MCF 10A (cell line): ENCODE measurements at regions not wholly inside any gene's neighbourhood (a gene's known extent, or its start where the extent isn't known, plus 50 kb on each side); places are given as distances from the start of the nearest gene placed in this dataset.

Experiments used
- BruUV-seq: library from RNA; stranded (reverse); fragments of 400-500 nt; replicated peaks from 2 replicates; lab custom pipeline; 2021; lab: Mats Ljungman, UMichigan
- CTCF ChIA-PET: fragments of 300-600 bp; sonication (Branson Sonifier 250); formaldehyde crosslinking; extraction: SDS; loops from one replicate; lab custom pipeline; 2021; ENCODE audit warnings: antibody characterized with exemption, inconsistent platforms; lab: Yijun Ruan, JAX
- POLR2A ChIA-PET: fragments of 300-600, 350-650 bp; sonication (Branson Sonifier 250); formaldehyde crosslinking; extraction: SDS; loops from one replicate; lab custom pipeline; 2020; ENCODE audit warnings: antibody characterized with exemption, inconsistent platforms; lab: Yijun Ruan, JAX
- DNase-seq: peaks from one replicate; pipeline ENCODE4 v3.0.0-alpha.2; 2018; ENCODE audit not compliant: unreplicated experiment
- H3K27ac Mint-ChIP-seq: one replicate; pipeline ENCODE4 v1.8.0; 2022; ENCODE audit warnings: mild to moderate bottlenecking, low read depth, mixed read lengths; ENCODE audit not compliant: unreplicated experiment
- H3K27me3 Mint-ChIP-seq: one replicate; pipeline ENCODE4 v1.8.0; 2022; ENCODE audit warnings: mixed read lengths; ENCODE audit not compliant: insufficient read depth, unreplicated experiment
- H3K36me3 Mint-ChIP-seq: one replicate; pipeline ENCODE4 v1.8.0; 2022; ENCODE audit warnings: mild to moderate bottlenecking, moderate library complexity, mixed read lengths; ENCODE audit not compliant: insufficient read depth, unreplicated experiment
- H3K4me1 Mint-ChIP-seq: one replicate; pipeline ENCODE4 v1.8.0; 2022; ENCODE audit warnings: mixed read lengths; ENCODE audit not compliant: insufficient read depth, unreplicated experiment
- H3K4me3 Mint-ChIP-seq: one replicate; pipeline ENCODE4 v1.8.0; 2022; ENCODE audit warnings: mild to moderate bottlenecking, moderate library complexity, mixed read lengths; ENCODE audit not compliant: unreplicated experiment
- H3K9me3 Mint-ChIP-seq: one replicate; pipeline ENCODE4 v1.8.0; 2022; ENCODE audit warnings: mixed read lengths; ENCODE audit not compliant: unreplicated experiment
- CTCF ChIP-seq: fragments of 200-600 bp; IDR thresholded peaks from one replicate; pipeline ENCODE4 v1.8.0; 2022; ENCODE audit warnings: antibody characterized with exemption, mild to moderate bottlenecking; ENCODE audit not compliant: unreplicated experiment
- intact Hi-C: fragments of 100-400 bp; cut with micrococcal nuclease; formaldehyde crosslinking; loops from 2 replicates; pipeline ENCODE4 v1.14.1; 2022

- Mint-ChIP-seq H3K4me1 (peaks cover 18% of the 10 kb centered on the region), H3K4me3 (no peak overlapping the region), H3K27me3 (no peaks in the 10 kb centered on the region), H3K9me3 (peaks cover 7% of the 10 kb centered on the region), H3K27ac (peak overlapping the region; percentile 22), H3K36me3 (no peaks in the 10 kb centered on the region)
- BruUV-seq: no TSS peak
- POLR2A ChIA-PET: interaction anchor here (0.5 kb wide), 1 partner anchor 69 kb away, joined by 3 read pairs; the partner anchor contains the start of gene DUSP10
- no peak for TF ChIP-seq CTCF
- no peak for DNase-seq
- intact Hi-C loops: no loop called here
- CTCF ChIA-PET: interaction anchor here (0.6 kb wide), 1 partner anchor 67 kb away, joined by 3 read pairs; no protein-coding TSS in a partner anchor
Observed at GRCh38 chr1:221810406-221810805, 68.5 kb upstream of the DUSP10 start.

- Mint-ChIP-seq H3K27me3 (no peaks in the 10 kb centered on the region), H3K27ac (peak overlapping the region; percentile 22), H3K36me3 (no peaks in the 10 kb centered on the region), H3K4me1 (peaks cover 20% of the 10 kb centered on the region), H3K4me3 (no peak overlapping the region), H3K9me3 (no peaks in the 10 kb centered on the region)
- POLR2A ChIA-PET: interaction anchor here (0.5 to 1.3 kb wide), 5 partner anchors 10 to 72 kb away, joined by 3 to 4 read pairs (median 3); partner anchors contain the start of gene DUSP10
- CTCF ChIA-PET: interaction anchor here (0.6 to 0.7 kb wide), 3 partner anchors 331 to 646 kb away, joined by 3 to 4 read pairs (median 3); no protein-coding TSS in a partner anchor
- intact Hi-C loops: no loop called here
- DNase-seq: no peak
- BruUV-seq: no TSS peak
- no peak for TF ChIP-seq CTCF
Observed at GRCh38 chr1:221809091-221810029, 67.5 kb upstream of the DUSP10 start.

- no TSS peak for BruUV-seq
- POLR2A ChIA-PET: no interaction called here
- intact Hi-C loops: no loop called here
- Mint-ChIP-seq H3K27me3 (no peaks in the 10 kb centered on the region), H3K36me3 (peaks cover under 1% of the 10 kb centered on the region), H3K27ac (no peak overlapping the region), H3K4me1 (peaks cover 26% of the 10 kb centered on the region), H3K4me3 (no peak overlapping the region), H3K9me3 (no peaks in the 10 kb centered on the region)
- DNase-seq: no peak
- CTCF ChIA-PET: no interaction called here
- no peak for TF ChIP-seq CTCF
Observed at GRCh38 chr1:221806984-221807383, 65.1 kb upstream of the DUSP10 start.

- Mint-ChIP-seq H3K4me3 (no peak overlapping the region), H3K27ac (no peak overlapping the region), H3K4me1 (peaks cover 30% of the 10 kb centered on the region), H3K9me3 (no peaks in the 10 kb centered on the region), H3K27me3 (no peaks in the 10 kb centered on the region), H3K36me3 (peaks cover 6% of the 10 kb centered on the region)
- ChIA-PET POLR2A (interaction anchor here (0.6 kb wide), 2 partner anchors 23 to 61 kb away, joined by 3 read pairs; no protein-coding TSS in a partner anchor), CTCF (no interaction called here)
- TF ChIP-seq CTCF: no peak
- no TSS peak for BruUV-seq
- intact Hi-C loops: no loop called here
- no peak for DNase-seq
Observed at GRCh38 chr1:221806236-221806635, 64.3 kb upstream of the DUSP10 start.
